ENCODE measurements at regions not wholly inside any gene's neighbourhood (a gene's known extent, or its start where the extent isn't known, plus 50 kb on each side); places are given as distances from the start of the nearest gene placed in this dataset.

- CTCF ChIA-PET = no interaction called here
- Mint-ChIP-seq H3K36me3 (ENCODE audit: insufficient read depth, unreplicated experiment) (no peaks in the 10 kb centered on the region), H3K4me1 (ENCODE audit: insufficient read depth, unreplicated experiment) (no peaks in the 10 kb centered on the region), H3K9me3 (ENCODE audit: unreplicated experiment) (peaks cover 5% of the 10 kb centered on the region), H3K4me3 (ENCODE audit: unreplicated experiment) (no peak overlapping the region), H3K27me3 (ENCODE audit: insufficient read depth, unreplicated experiment) (no peaks in the 10 kb centered on the region), H3K27ac (ENCODE audit: low read depth, unreplicated experiment) (no peak overlapping the region)
- no peak for DNase-seq (ENCODE audit: unreplicated experiment)
- TF ChIP-seq, protein P1, sequence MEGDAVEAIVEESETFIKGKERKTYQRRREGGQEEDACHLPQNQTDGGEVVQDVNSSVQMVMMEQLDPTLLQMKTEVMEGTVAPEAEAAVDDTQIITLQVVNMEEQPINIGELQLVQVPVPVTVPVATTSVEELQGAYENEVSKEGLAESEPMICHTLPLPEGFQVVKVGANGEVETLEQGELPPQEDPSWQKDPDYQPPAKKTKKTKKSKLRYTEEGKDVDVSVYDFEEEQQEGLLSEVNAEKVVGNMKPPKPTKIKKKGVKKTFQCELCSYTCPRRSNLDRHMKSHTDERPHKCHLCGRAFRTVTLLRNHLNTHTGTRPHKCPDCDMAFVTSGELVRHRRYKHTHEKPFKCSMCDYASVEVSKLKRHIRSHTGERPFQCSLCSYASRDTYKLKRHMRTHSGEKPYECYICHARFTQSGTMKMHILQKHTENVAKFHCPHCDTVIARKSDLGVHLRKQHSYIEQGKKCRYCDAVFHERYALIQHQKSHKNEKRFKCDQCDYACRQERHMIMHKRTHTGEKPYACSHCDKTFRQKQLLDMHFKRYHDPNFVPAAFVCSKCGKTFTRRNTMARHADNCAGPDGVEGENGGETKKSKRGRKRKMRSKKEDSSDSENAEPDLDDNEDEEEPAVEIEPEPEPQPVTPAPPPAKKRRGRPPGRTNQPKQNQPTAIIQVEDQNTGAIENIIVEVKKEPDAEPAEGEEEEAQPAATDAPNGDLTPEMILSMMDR (IDR thresholded peaks at IDR 0.05; ENCODE audit: unreplicated experiment) = no peak
- BruUV-seq (replicated peaks) = no TSS peak
- POLR2A ChIA-PET = no interaction called here
- intact Hi-C loops (cut with micrococcal nuclease) = no loop called here
These were observed 113.7 kb upstream of the TSPAN5 start for GRCh38 chr4:98771959-98772632.

DNA sequence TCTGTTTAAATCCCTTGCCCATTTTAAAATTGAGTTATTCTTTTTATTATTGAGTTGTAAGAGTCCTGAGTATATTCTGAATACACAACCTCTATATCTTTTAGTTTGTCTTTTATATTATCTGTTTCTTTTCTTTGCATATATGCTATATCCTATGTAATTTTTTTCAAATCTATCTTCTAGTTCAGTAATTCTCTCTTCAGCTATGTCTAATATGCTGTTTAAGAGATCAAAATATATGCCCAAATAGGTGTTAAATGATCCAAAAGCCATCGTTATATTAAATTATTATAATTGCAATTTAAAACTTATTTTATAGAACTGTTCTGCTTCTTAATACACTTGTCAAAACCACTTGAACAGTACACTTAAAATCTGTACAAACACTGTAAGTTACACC is 107.4 kb upstream of the TSPAN5 start:
- POLR2A ChIA-PET = interaction anchor here (1.0 kb wide), 1 partner anchor 9 kb away, joined by 3 read pairs; no protein-coding TSS in a partner anchor
- H3K4me1 Mint-ChIP-seq (ENCODE audit: insufficient read depth, unreplicated experiment) = no peaks in the 10 kb centered on the region

GRCh38 chr4:98758182-98758581 is 99.8 kb upstream of the TSPAN5 start:
- no peak overlapping the region for H3K27ac Mint-ChIP-seq (ENCODE audit: low read depth, unreplicated experiment)
- DNase-seq (ENCODE audit: unreplicated experiment) = no peak
- ChIA-PET CTCF (interaction anchor here (0.6 kb wide), 1 partner anchor 156 kb away, joined by 5 read pairs; no protein-coding TSS in a partner anchor), POLR2A (interaction anchor here (0.7 kb wide), 1 partner anchor 237 kb away, joined by 3 read pairs; the partner anchor contains the start of gene METAP1)
- no peaks in the 10 kb centered on the region for H3K27me3 Mint-ChIP-seq (ENCODE audit: insufficient read depth, unreplicated experiment)
- H3K4me1 Mint-ChIP-seq (ENCODE audit: insufficient read depth, unreplicated experiment) = no peaks in the 10 kb centered on the region
- intact Hi-C loops (cut with micrococcal nuclease) = no loop called here
- no peaks in the 10 kb centered on the region for H3K36me3 Mint-ChIP-seq (ENCODE audit: insufficient read depth, unreplicated experiment)
- H3K9me3 Mint-ChIP-seq (ENCODE audit: unreplicated experiment) = peaks cover 8% of the 10 kb centered on the region
- no TSS peak for BruUV-seq (replicated peaks)
- no peak overlapping the region for H3K4me3 Mint-ChIP-seq (ENCODE audit: unreplicated experiment)
- TF ChIP-seq, protein P1 (IDR thresholded peaks at IDR 0.05; ENCODE audit: unreplicated experiment) = no peak

More for the DNA sequence above, 107.4 kb upstream of the TSPAN5 start:
- TF ChIP-seq, protein P1 (IDR thresholded peaks at IDR 0.05; ENCODE audit: unreplicated experiment) = no peak
- intact Hi-C loops (cut with micrococcal nuclease) = no loop called here
- no peak for DNase-seq (ENCODE audit: unreplicated experiment)
- Mint-ChIP-seq H3K27me3 (ENCODE audit: insufficient read depth, unreplicated experiment) (no peaks in the 10 kb centered on the region), H3K4me3 (ENCODE audit: unreplicated experiment) (no peak overlapping the region), H3K9me3 (ENCODE audit: unreplicated experiment) (peaks cover 17% of the 10 kb centered on the region), H3K36me3 (ENCODE audit: insufficient read depth, unreplicated experiment) (no peaks in the 10 kb centered on the region), H3K27ac (ENCODE audit: low read depth, unreplicated experiment) (no peak overlapping the region)
- CTCF ChIA-PET = interaction anchor here (0.5 kb wide), 1 partner anchor 415 kb away, joined by 3 read pairs; no protein-coding TSS in a partner anchor
- no TSS peak for BruUV-seq (replicated peaks)

DNA sequence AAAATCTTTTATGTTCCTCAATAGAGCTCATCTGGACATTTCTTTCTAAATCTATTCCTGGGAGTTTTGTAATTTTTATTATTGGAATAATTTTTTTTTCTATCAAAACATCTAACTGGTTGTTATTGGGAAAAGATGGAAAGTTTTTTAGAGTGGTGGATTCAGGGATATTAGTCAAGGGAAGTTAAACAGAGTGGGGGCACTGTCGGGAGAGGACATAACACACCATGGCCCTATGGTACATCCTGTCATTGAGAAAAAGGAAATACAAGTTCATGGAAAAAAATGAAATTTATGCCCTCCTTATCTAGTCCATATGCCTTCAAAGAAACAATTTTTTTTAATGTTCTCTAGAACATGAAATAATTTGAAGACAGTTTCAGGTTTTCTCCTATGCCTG is 96.3 kb upstream of the TSPAN5 start:
- ChIA-PET POLR2A (no interaction called here), CTCF (interaction anchor here (0.6 kb wide), 2 partner anchors 160 to 228 kb away, joined by 3 to 5 read pairs; no protein-coding TSS in a partner anchor)
- intact Hi-C loops (cut with micrococcal nuclease) = no loop called here
- Mint-ChIP-seq H3K9me3 (ENCODE audit: unreplicated experiment) (no peaks in the 10 kb centered on the region), H3K27me3 (ENCODE audit: insufficient read depth, unreplicated experiment) (no peaks in the 10 kb centered on the region), H3K4me1 (ENCODE audit: insufficient read depth, unreplicated experiment) (no peaks in the 10 kb centered on the region), H3K4me3 (ENCODE audit: unreplicated experiment) (no peak overlapping the region), H3K36me3 (ENCODE audit: insufficient read depth, unreplicated experiment) (no peaks in the 10 kb centered on the region), H3K27ac (ENCODE audit: low read depth, unreplicated experiment) (no peak overlapping the region)
- DNase-seq (ENCODE audit: unreplicated experiment) = no peak
- no TSS peak for BruUV-seq (replicated peaks)
- TF ChIP-seq, protein P1 (IDR thresholded peaks at IDR 0.05; ENCODE audit: unreplicated experiment) = no peak

All from MCF 10A (cell line).